HCT116 (cell line): ENCODE measurements at regions not wholly inside any gene's neighbourhood (a gene's known extent, or its start where the extent isn't known, plus 50 kb on each side); places are given as distances from the start of the nearest gene placed in this dataset.

Experiments used
- ATAC-seq: fragments of 200-7000 bp; cut with Tn5 transposase; 2 replicates; pipeline ENCODE4 v1.9.1; 2020; ENCODE audit warnings: mild to moderate bottlenecking, moderate library complexity
- BruUV-seq: library from RNA; stranded (reverse); fragments of 400-500 nt; replicated peaks from 2 replicates; lab custom pipeline; 2021; lab: Mats Ljungman, UMichigan
- CTCF ChIA-PET: fragments of 300-600 bp; sonication (Branson Sonifier 250); formaldehyde crosslinking; loops from one replicate; lab custom pipeline; 2021; ENCODE audit warnings: antibody characterized with exemption; lab: Charles Lee
- POLR2A ChIA-PET: fragments of 300-600, 350-600 bp; sonication (Branson Sonifier 250); formaldehyde crosslinking; loops from one replicate; lab custom pipeline; 2021; ENCODE audit warnings: antibody characterized with exemption; lab: Charles Lee
- RAD21 ChIA-PET, 2 experiments: fragments of 300-600 bp; sonication (Branson Sonifier 250); formaldehyde crosslinking; loops; one replicate each; lab custom pipeline; 2023; ENCODE audit warnings: low total read pairs in 2 of 2; ENCODE audit not compliant: uncharacterized antibody in 2 of 2, unreplicated experiment in 2 of 2, low non-redundant PET in 1 of 2; lab: Charles Lee
- DNase-seq: peaks from one replicate; pipeline ENCODE4 v3.0.0-alpha.2; 2010; ENCODE audit warnings: low read depth, low spot score
- H2AFZ ChIP-seq: fragments of 200-600 bp; shearing (Covaris generic), sonication (generic); 2 replicates; pipeline ENCODE4 v1.6.1; 2017; ENCODE audit warnings: low read depth, mixed run types, mixed read lengths, antibody characterized with exemption, low read length; ENCODE audit not compliant: poor library complexity, severe bottlenecking
- H3K27ac ChIP-seq: 2 replicates; pipeline ENCODE4 v1.5.1; 2012; ENCODE audit warnings: low read depth, low read length
- H3K27me3 ChIP-seq: fragments of 200-600 bp; sonication (generic); 2 replicates; pipeline ENCODE4 v1.6.1; 2016; ENCODE audit warnings: mixed run types, low read length, mixed read lengths; ENCODE audit not compliant: insufficient read depth
- H3K36me3 ChIP-seq, 2 experiments: fragments of 200-500 bp in 1 of 2; fragments of 200-600 bp in 1 of 2; sonication (Bioruptor generic) in 1 of 2; sonication (generic) in 1 of 2; 2 replicates each; pipeline versions ENCODE4 v1.5.1 to v1.6.1; 2014 to 2016; ENCODE audit warnings: low read length in 2 of 2, inconsistent platforms in 1 of 2, mixed read lengths in 1 of 2, mixed run types in 1 of 2; ENCODE audit not compliant: insufficient read depth in 2 of 2, control insufficient read depth in 1 of 2
- H3K4me1 ChIP-seq, 2 experiments: fragments of 200-600 bp in 1 of 2; sonication (generic) in 1 of 2; 2 replicates each; pipeline versions ENCODE4 v1.5.1 to v1.6.1; 2012 to 2017; ENCODE audit warnings: low read length in 2 of 2, inconsistent platforms in 1 of 2, mild to moderate bottlenecking in 1 of 2, mixed read lengths in 1 of 2, mixed run types in 1 of 2, moderate library complexity in 1 of 2; ENCODE audit not compliant: insufficient read depth in 2 of 2, control insufficient read depth in 1 of 2
- H3K4me2 ChIP-seq: fragments of 200-600 bp; sonication (generic); 2 replicates; pipeline ENCODE4 v1.6.1; 2017; ENCODE audit warnings: mixed run types, low read length, mixed read lengths
- H3K4me3 ChIP-seq, 2 experiments: fragments of 200-600 bp in 1 of 2; sonication (generic) in 1 of 2; replicated peaks in 1 of 2; 2 replicates each; pipeline ENCODE4 v1.5.1; 2011 to 2016; ENCODE audit warnings: low read length in 2 of 2, control low read depth in 1 of 2, low read depth in 1 of 2, mild to moderate bottlenecking in 1 of 2, mixed read lengths in 1 of 2, mixed run types in 1 of 2
- H3K79me2 ChIP-seq: fragments of 200-600 bp; sonication (generic); 2 replicates; pipeline ENCODE4 v1.6.1; 2017; ENCODE audit warnings: mild to moderate bottlenecking, mixed run types, low read length, moderate library complexity, mixed read lengths; ENCODE audit not compliant: insufficient read depth
- H3K9ac ChIP-seq: fragments of 200-600 bp; sonication (generic); 2 replicates; pipeline ENCODE4 v1.6.1; 2016; ENCODE audit warnings: low read length, mixed read lengths
- H3K9me2 ChIP-seq: fragments of 200-600 bp; sonication (generic), shearing (Covaris generic); 2 replicates; pipeline ENCODE4 v1.6.1; 2017; ENCODE audit warnings: mixed run types, mild to moderate bottlenecking, moderate library complexity; ENCODE audit not compliant: insufficient read depth
- H3K9me3 ChIP-seq, 2 experiments: fragments of 200-500 bp in 1 of 2; fragments of 200-600 bp in 1 of 2; sonication (Bioruptor generic) in 1 of 2; sonication (generic) in 1 of 2; 2 replicates each; pipeline ENCODE4 v1.6.1; 2014 to 2017; ENCODE audit warnings: low read length in 2 of 2, mixed read lengths in 2 of 2, inconsistent platforms in 1 of 2, low read depth in 1 of 2, mild to moderate bottlenecking in 1 of 2, mixed run types in 1 of 2, moderate library complexity in 1 of 2; ENCODE audit not compliant: control insufficient read depth in 1 of 2, insufficient read depth in 1 of 2
- H4K20me1 ChIP-seq: fragments of 200-600 bp; sonication (generic), shearing (Covaris generic); 2 replicates; pipeline ENCODE4 v1.6.1; 2017; ENCODE audit warnings: mixed run types, mild to moderate bottlenecking, moderate library complexity; ENCODE audit not compliant: insufficient read depth
- ATF3 ChIP-seq: IDR thresholded peaks from 2 replicates; pipeline ENCODE4 v1.6.1; 2012
- CBX3 ChIP-seq: IDR thresholded peaks from 2 replicates; pipeline ENCODE4 v1.6.1; 2012; ENCODE audit warnings: low read depth
- CEBPB ChIP-seq: IDR thresholded peaks from 2 replicates; pipeline ENCODE4 v1.6.1; 2012; ENCODE audit warnings: low read depth
- POLR2A ChIP-seq: IDR thresholded peaks from 2 replicates; pipeline ENCODE4 v1.7.0; 2011; ENCODE audit warnings: borderline replicate concordance; ENCODE audit not compliant: insufficient read depth, insufficient read length; ENCODE audit errors: extremely low read depth
- POLR2AphosphoS5 ChIP-seq: IDR thresholded peaks from 2 replicates; pipeline ENCODE4 v1.6.1; 2011; ENCODE audit warnings: mild to moderate bottlenecking, low read depth, low read length, moderate library complexity
- RAD21 ChIP-seq: IDR thresholded peaks from 2 replicates; pipeline ENCODE4 v1.6.1; 2012; ENCODE audit warnings: low read depth, mild to moderate bottlenecking
- SRF ChIP-seq: IDR thresholded peaks from 2 replicates; pipeline ENCODE4 v1.6.1; 2012; ENCODE audit warnings: low read depth
- TCF7L2 ChIP-seq: IDR thresholded peaks from 2 replicates; pipeline ENCODE4 v1.7.0; 2011; ENCODE audit warnings: borderline replicate concordance, inconsistent platforms; ENCODE audit not compliant: insufficient read depth, insufficient read length; ENCODE audit errors: extremely low read depth
- YY1 ChIP-seq: IDR thresholded peaks from 2 replicates; pipeline ENCODE4 v1.6.1; 2011; ENCODE audit warnings: low read length, low read depth, moderate library complexity, mild to moderate bottlenecking; ENCODE audit not compliant: insufficient replicate concordance; ENCODE audit errors: extremely low read depth
- ZBTB33 ChIP-seq: IDR thresholded peaks from 2 replicates; pipeline ENCODE4 v1.6.1; 2011; ENCODE audit warnings: mild to moderate bottlenecking, low read length, moderate library complexity; ENCODE audit not compliant: insufficient replicate concordance; ENCODE audit errors: extremely low read depth
- ZFX ChIP-seq: fragments of 450-650 bp; IDR thresholded peaks from 2 replicates; pipeline ENCODE4 v1.6.1; 2017
- intact Hi-C: fragments of 100-400 bp; cut with micrococcal nuclease; formaldehyde crosslinking; loops from 2 replicates; pipeline ENCODE4 v1.10.0; 2022
- TF ChIP-seq, protein P1 (sequence below), 3 experiments: fragments of 200-600 bp in 1 of 3; sonication (generic) in 1 of 3; IDR thresholded peaks in 2 of 3; conservative IDR thresholded peaks in 1 of 3; 2 replicates each; pipeline ENCODE4 v1.5.1; 2012 to 2017; ENCODE audit warnings: low read depth in 2 of 3, low read length in 2 of 3, antibody characterized with exemption in 1 of 3, borderline replicate concordance in 1 of 3, control low read depth in 1 of 3, mild to moderate bottlenecking in 1 of 3, mixed read lengths in 1 of 3, mixed run types in 1 of 3, moderate library complexity in 1 of 3; ENCODE audit not compliant: insufficient read depth in 1 of 3

DNA sequence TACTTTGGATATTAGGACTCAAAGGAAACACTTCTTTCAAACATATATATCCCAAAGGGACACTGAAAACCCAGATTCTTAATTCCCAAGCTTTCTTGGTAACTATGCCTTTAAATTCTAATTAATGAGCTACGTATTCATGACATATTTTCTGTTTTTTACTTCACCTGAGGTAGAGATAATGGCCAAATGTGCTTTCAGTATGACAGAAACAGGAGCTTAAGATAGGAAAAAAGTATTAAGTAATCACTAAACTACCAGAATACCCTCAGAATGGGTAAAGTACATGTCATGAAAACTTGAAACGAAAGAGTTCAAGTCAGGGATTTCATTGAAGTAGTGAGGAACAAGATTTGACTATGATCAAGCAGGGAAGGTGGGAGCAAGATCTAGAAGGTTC is 478.5 kb downstream of the AGTPBP1 start:
- ChIA-PET RAD21 (no interaction called here), POLR2A (no interaction called here), CTCF (interaction anchor here (1.3 kb wide), 1 partner anchor 347 kb away, joined by 3 read pairs; no protein-coding TSS in a partner anchor)
- no peaks in the 10 kb centered on the region for H3K9me3 ChIP-seq
- no peaks in the 10 kb centered on the region for H4K20me1 ChIP-seq
- peaks cover 10% of the 10 kb centered on the region for H3K27me3 ChIP-seq
- intact Hi-C loops, result no loop called here
- no peaks in the 10 kb centered on the region for H3K36me3 ChIP-seq
- TF ChIP-seq, protein P1, sequence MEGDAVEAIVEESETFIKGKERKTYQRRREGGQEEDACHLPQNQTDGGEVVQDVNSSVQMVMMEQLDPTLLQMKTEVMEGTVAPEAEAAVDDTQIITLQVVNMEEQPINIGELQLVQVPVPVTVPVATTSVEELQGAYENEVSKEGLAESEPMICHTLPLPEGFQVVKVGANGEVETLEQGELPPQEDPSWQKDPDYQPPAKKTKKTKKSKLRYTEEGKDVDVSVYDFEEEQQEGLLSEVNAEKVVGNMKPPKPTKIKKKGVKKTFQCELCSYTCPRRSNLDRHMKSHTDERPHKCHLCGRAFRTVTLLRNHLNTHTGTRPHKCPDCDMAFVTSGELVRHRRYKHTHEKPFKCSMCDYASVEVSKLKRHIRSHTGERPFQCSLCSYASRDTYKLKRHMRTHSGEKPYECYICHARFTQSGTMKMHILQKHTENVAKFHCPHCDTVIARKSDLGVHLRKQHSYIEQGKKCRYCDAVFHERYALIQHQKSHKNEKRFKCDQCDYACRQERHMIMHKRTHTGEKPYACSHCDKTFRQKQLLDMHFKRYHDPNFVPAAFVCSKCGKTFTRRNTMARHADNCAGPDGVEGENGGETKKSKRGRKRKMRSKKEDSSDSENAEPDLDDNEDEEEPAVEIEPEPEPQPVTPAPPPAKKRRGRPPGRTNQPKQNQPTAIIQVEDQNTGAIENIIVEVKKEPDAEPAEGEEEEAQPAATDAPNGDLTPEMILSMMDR (IDR thresholded peaks at IDR 0.05 in 2 of 3, conservative IDR thresholded peaks at IDR 0.05 in 1 of 3; ENCODE audit: borderline replicate concordance in 1 of 3, insufficient read depth in 1 of 3, low read depth in 2 of 3, low read length in 2 of 3), result no peak
- TF ChIP-seq ZBTB33, result no peak
- no peaks in the 10 kb centered on the region for H3K9me2 ChIP-seq
- no peak overlapping the region for H3K4me2 ChIP-seq
- ATAC-seq, result no peak
- H3K4me1 ChIP-seq, result peaks cover 0 to 9% of the 10 kb centered on the region in 2 experiments; a peak in 1 of 4 replicates
- no TSS peak for BruUV-seq
- H3K9ac ChIP-seq, result no peak overlapping the region
- no peak overlapping the region for H3K27ac ChIP-seq
- no peak overlapping the region for H2AFZ ChIP-seq
- DNase-seq, result no peak
- H3K79me2 ChIP-seq, result no peaks in the 10 kb centered on the region
- no peak overlapping the region for H3K4me3 ChIP-seq

DNA sequence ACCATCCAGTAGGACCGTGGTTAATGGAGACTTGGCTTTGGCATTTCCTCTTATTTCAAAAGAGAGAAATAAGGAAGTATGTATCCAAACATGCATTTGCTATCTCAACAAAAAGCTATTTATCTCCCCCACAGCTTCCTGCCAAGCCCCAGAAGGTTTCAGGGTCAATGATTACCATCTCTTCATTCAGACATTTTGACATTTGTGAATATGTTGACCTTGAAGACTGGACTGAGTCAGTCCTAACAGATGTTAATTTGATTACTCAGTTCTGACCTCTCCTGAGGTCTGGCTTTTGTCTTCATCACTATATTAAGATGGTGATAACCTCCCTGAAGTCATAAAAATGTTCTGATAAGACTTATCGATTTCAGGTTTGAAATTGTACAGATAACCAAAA is 479.4 kb downstream of the AGTPBP1 start:
- H3K4me1 ChIP-seq, result peaks cover 0 to 11% of the 10 kb centered on the region in 2 experiments; a peak in 1 of 4 replicates
- POLR2A ChIA-PET, result no interaction called here
- no peak for DNase-seq
- H3K79me2 ChIP-seq, result no peaks in the 10 kb centered on the region
- H2AFZ ChIP-seq, result no peak overlapping the region
- no peaks in the 10 kb centered on the region for H3K9me3 ChIP-seq
- H3K9me2 ChIP-seq, result no peaks in the 10 kb centered on the region
- CTCF ChIA-PET, result no interaction called here
- H4K20me1 ChIP-seq, result no peaks in the 10 kb centered on the region
- no peak overlapping the region for H3K9ac ChIP-seq
- H3K27me3 ChIP-seq, result peaks cover 10% of the 10 kb centered on the region
- H3K27ac ChIP-seq, result no peak overlapping the region
- TF ChIP-seq ZFX (no peak), CBX3 (no peak), ZBTB33 (no peak), ATF3 (no peak), TCF7L2 (no peak), YY1 (no peak), POLR2A (no peak), CEBPB (no peak), POLR2AphosphoS5 (no peak), RAD21 (no peak), SRF (no peak)
- BruUV-seq, result no TSS peak
- H3K36me3 ChIP-seq, result no peaks in the 10 kb centered on the region
- H3K4me3 ChIP-seq, result no peak overlapping the region
- RAD21 ChIA-PET, result no interaction called here
- intact Hi-C loops, result no loop called here
- H3K4me2 ChIP-seq, result no peak overlapping the region
- no peak for ATAC-seq
